ENCODE measurements at regions not wholly inside any gene's neighbourhood (a gene's known extent, or its start where the extent isn't known, plus 50 kb on each side); places are given as distances from the start of the nearest gene placed in this dataset.

GRCh38 chr13:40338217-40338616 lies 328.2 kb downstream of the FOXO1 start:
- no peaks in the 10 kb centered on the region for H3K36me3 ChIP-seq (ENCODE audit: control insufficient read depth, insufficient read depth, low read length)
- no peak overlapping the region for H3K4me3 ChIP-seq (replicated peaks in 1 of 4; ENCODE audit: control extremely low read depth in 1 of 4, insufficient read depth in 1 of 4, low read depth in 3 of 4, low read length in 4 of 4)
- no peaks in the 10 kb centered on the region for H3K9me3 ChIP-seq (ENCODE audit: control insufficient read depth, insufficient read depth, low read depth, low read length)
- H3K27me3 ChIP-seq (ENCODE audit: control insufficient read depth, insufficient read depth, low read length) = no peaks in the 10 kb centered on the region
- no peak overlapping the region for H3K4me2 ChIP-seq (ENCODE audit: extremely low read depth, insufficient read depth, low read length)
- no peaks in the 10 kb centered on the region for H4K20me1 ChIP-seq (ENCODE audit: control insufficient read depth, extremely low read depth, insufficient read depth, low read length)
- TF ChIP-seq CTCF (conservative IDR thresholded peaks at IDR 0.05 in 1 of 2, IDR thresholded peaks at IDR 0.05 in 1 of 2; ENCODE audit: low read depth in 1 of 2, low read length in 2 of 2) (no peak), EZH2 (IDR thresholded peaks at IDR 0.05; ENCODE audit: low read length, missing control alignments) (no peak)
- H2AFZ ChIP-seq (ENCODE audit: low read length) = no peak overlapping the region
- no peaks in the 10 kb centered on the region for H3K79me2 ChIP-seq (ENCODE audit: control insufficient read depth, insufficient read depth, low read length)
- no peak overlapping the region for H3K9ac ChIP-seq (ENCODE audit: insufficient read depth, low read length)
- no peaks in the 10 kb centered on the region for H3K4me1 ChIP-seq (ENCODE audit: control insufficient read depth, extremely low read depth, insufficient read depth, low read length)
- no peak for DNase-seq (ENCODE audit: low read depth in 2 of 2)
- H3K27ac ChIP-seq (ENCODE audit: insufficient read depth, low read length) = no peak overlapping the region

- H3K9me3 ChIP-seq (ENCODE audit: control insufficient read depth, insufficient read depth, low read depth, low read length) = no peaks in the 10 kb centered on the region
- H2AFZ ChIP-seq (ENCODE audit: low read length) = no peak overlapping the region
- no peak for TF ChIP-seq EZH2 (IDR thresholded peaks at IDR 0.05; ENCODE audit: low read length, missing control alignments)
- no peak for TF ChIP-seq CTCF (conservative IDR thresholded peaks at IDR 0.05 in 1 of 2, IDR thresholded peaks at IDR 0.05 in 1 of 2; ENCODE audit: low read depth in 1 of 2, low read length in 2 of 2)
- no peaks in the 10 kb centered on the region for H3K4me1 ChIP-seq (ENCODE audit: control insufficient read depth, extremely low read depth, insufficient read depth, low read length)
- no peak overlapping the region for H3K4me3 ChIP-seq (replicated peaks in 1 of 4; ENCODE audit: control extremely low read depth in 1 of 4, insufficient read depth in 1 of 4, low read depth in 3 of 4, low read length in 4 of 4)
- no peak overlapping the region for H3K9ac ChIP-seq (ENCODE audit: insufficient read depth, low read length)
- H3K27ac ChIP-seq (ENCODE audit: insufficient read depth, low read length) = no peak overlapping the region
- H3K79me2 ChIP-seq (ENCODE audit: control insufficient read depth, insufficient read depth, low read length) = no peaks in the 10 kb centered on the region
- H3K4me2 ChIP-seq (ENCODE audit: extremely low read depth, insufficient read depth, low read length) = no peak overlapping the region
- peak in 1 of 2 donors; percentile 52 for DNase-seq (ENCODE audit: low read depth in 2 of 2)
- H3K27me3 ChIP-seq (ENCODE audit: control insufficient read depth, insufficient read depth, low read length) = no peaks in the 10 kb centered on the region
- H3K36me3 ChIP-seq (ENCODE audit: control insufficient read depth, insufficient read depth, low read length) = no peaks in the 10 kb centered on the region
- H4K20me1 ChIP-seq (ENCODE audit: control insufficient read depth, extremely low read depth, insufficient read depth, low read length) = no peaks in the 10 kb centered on the region
Observed at GRCh38 chr13:40340368-40341095, 325.9 kb downstream of the FOXO1 start.

- no peak overlapping the region for H3K27ac ChIP-seq (ENCODE audit: insufficient read depth, low read length)
- H3K79me2 ChIP-seq (ENCODE audit: control insufficient read depth, insufficient read depth, low read length) = no peaks in the 10 kb centered on the region
- no peaks in the 10 kb centered on the region for H3K9me3 ChIP-seq (ENCODE audit: control insufficient read depth, insufficient read depth, low read depth, low read length)
- no peak overlapping the region for H3K9ac ChIP-seq (ENCODE audit: insufficient read depth, low read length)
- no peak overlapping the region for H3K4me3 ChIP-seq (replicated peaks in 1 of 4; ENCODE audit: control extremely low read depth in 1 of 4, insufficient read depth in 1 of 4, low read depth in 3 of 4, low read length in 4 of 4)
- H3K27me3 ChIP-seq (ENCODE audit: control insufficient read depth, insufficient read depth, low read length) = no peaks in the 10 kb centered on the region
- H2AFZ ChIP-seq (ENCODE audit: low read length) = no peak overlapping the region
- no peaks in the 10 kb centered on the region for H4K20me1 ChIP-seq (ENCODE audit: control insufficient read depth, extremely low read depth, insufficient read depth, low read length)
- no peak overlapping the region for H3K4me2 ChIP-seq (ENCODE audit: extremely low read depth, insufficient read depth, low read length)
- TF ChIP-seq CTCF (conservative IDR thresholded peaks at IDR 0.05 in 1 of 2, IDR thresholded peaks at IDR 0.05 in 1 of 2; ENCODE audit: low read depth in 1 of 2, low read length in 2 of 2) (no peak), EZH2 (IDR thresholded peaks at IDR 0.05; ENCODE audit: low read length, missing control alignments) (no peak)
- no peaks in the 10 kb centered on the region for H3K36me3 ChIP-seq (ENCODE audit: control insufficient read depth, insufficient read depth, low read length)
- DNase-seq (ENCODE audit: low read depth in 2 of 2) = peak in 1 of 2 donors; percentile 60
- no peaks in the 10 kb centered on the region for H3K4me1 ChIP-seq (ENCODE audit: control insufficient read depth, extremely low read depth, insufficient read depth, low read length)
Observed at GRCh38 chr13:40341096-40341471, 325.4 kb downstream of the FOXO1 start.

All from fibroblast of lung (primary cell).